A549 (cell line): ENCODE measurements at regions not wholly inside any gene's neighbourhood (a gene's known extent, or its start where the extent isn't known, plus 50 kb on each side); places are given as distances from the start of the nearest gene placed in this dataset.

Source experiments
- CHD2 ChIP-seq: fragments of 150-350 bp; IDR thresholded peaks from 2 replicates; pipeline ENCODE4 v1.6.1; 2014; ENCODE audit warnings: low read length; ENCODE audit not compliant: partially characterized antibody
- EHMT2 ChIP-seq: fragments of 200-600 bp; sonication (generic); IDR thresholded peaks from 2 replicates; pipeline ENCODE4 v1.6.1; 2016; ENCODE audit warnings: antibody characterized with exemption, low read depth, mild to moderate bottlenecking, moderate library complexity
- EP300 ChIP-seq, 2 experiments: fragments of >200 bp; sonication (Bioruptor Twin); formaldehyde crosslinking; IDR thresholded peaks; 2 replicates in 1 of 2; 3 replicates in 1 of 2; pipeline ENCODE4 v1.6.1; 2016 to 2017
- JUN ChIP-seq, 2 experiments: fragments of >200 bp; sonication (Bioruptor Twin); formaldehyde crosslinking; IDR thresholded peaks; 2 replicates in 1 of 2; 3 replicates in 1 of 2; pipeline ENCODE4 v1.6.1; 2016 to 2017
- MYC ChIP-seq: IDR thresholded peaks from 2 replicates; pipeline ENCODE4 v1.6.1; 2012; ENCODE audit warnings: mild to moderate bottlenecking, inconsistent platforms, low read length, improper control_type of control experiment, borderline replicate concordance
- NFE2L2 ChIP-seq: fragments of 150-350 bp; conservative IDR thresholded peaks from 2 replicates; pipeline ENCODE4 v1.6.1; 2014; ENCODE audit warnings: low read length
- POLR2AphosphoS2 ChIP-seq: conservative IDR thresholded peaks from 2 replicates; pipeline ENCODE4 v1.6.1; 2012; ENCODE audit warnings: low read length, improper control_type of control experiment, inconsistent platforms
- REST ChIP-seq: fragments of 200-600 bp; sonication (generic); IDR thresholded peaks from 2 replicates; pipeline ENCODE4 v1.6.1; 2016; ENCODE audit warnings: antibody characterized with exemption, mild to moderate bottlenecking, moderate library complexity
- RNF2 ChIP-seq: fragments of 200-600 bp; sonication (generic); IDR thresholded peaks from 2 replicates; pipeline ENCODE4 v1.6.1; 2016; ENCODE audit warnings: low read depth, mild to moderate bottlenecking, antibody characterized with exemption, moderate library complexity, borderline replicate concordance
- TF ChIP-seq, protein P1 (sequence below): fragments of >200 bp; sonication (Bioruptor Twin); formaldehyde crosslinking; IDR thresholded peaks from 3 replicates; pipeline ENCODE4 v1.5.1; 2016
- TF ChIP-seq, protein P2 (sequence below): IDR thresholded peaks from 2 replicates; pipeline ENCODE4 v1.6.1; 2012

DNA sequence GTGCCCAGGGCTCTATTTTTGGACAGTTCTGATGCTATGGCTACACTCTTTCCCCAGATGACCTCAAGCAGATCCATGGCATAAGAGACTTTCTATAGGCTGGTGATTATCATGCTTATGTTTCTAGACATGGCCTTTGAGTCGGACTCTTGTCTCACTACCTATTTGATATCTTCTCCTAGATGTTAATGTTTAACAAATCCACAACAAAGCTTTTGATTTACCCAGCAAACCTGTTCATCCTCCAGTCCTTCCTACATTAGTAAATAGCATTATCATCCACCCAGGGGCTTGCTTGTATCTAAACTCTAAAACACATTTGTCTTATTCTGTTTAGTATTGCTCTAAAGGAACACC lies 188.7 kb downstream of the CSNK2A3 start:
- TF ChIP-seq, protein P1, sequence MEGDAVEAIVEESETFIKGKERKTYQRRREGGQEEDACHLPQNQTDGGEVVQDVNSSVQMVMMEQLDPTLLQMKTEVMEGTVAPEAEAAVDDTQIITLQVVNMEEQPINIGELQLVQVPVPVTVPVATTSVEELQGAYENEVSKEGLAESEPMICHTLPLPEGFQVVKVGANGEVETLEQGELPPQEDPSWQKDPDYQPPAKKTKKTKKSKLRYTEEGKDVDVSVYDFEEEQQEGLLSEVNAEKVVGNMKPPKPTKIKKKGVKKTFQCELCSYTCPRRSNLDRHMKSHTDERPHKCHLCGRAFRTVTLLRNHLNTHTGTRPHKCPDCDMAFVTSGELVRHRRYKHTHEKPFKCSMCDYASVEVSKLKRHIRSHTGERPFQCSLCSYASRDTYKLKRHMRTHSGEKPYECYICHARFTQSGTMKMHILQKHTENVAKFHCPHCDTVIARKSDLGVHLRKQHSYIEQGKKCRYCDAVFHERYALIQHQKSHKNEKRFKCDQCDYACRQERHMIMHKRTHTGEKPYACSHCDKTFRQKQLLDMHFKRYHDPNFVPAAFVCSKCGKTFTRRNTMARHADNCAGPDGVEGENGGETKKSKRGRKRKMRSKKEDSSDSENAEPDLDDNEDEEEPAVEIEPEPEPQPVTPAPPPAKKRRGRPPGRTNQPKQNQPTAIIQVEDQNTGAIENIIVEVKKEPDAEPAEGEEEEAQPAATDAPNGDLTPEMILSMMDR: no peak
- TF ChIP-seq CHD2 (no peak), NFE2L2 (no peak), RNF2 (no peak), POLR2AphosphoS2 (no peak), JUN (IDR thresholded peaks at IDR 0.05) (no peak), EHMT2 (no peak), REST (no peak), MYC (no peak), EP300 (IDR thresholded peaks at IDR 0.05) (no peak)
- TF ChIP-seq, protein P2, sequence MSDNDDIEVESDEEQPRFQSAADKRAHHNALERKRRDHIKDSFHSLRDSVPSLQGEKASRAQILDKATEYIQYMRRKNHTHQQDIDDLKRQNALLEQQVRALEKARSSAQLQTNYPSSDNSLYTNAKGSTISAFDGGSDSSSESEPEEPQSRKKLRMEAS: no peak
